ENCODE measurements at regions not wholly inside any gene's neighbourhood (a gene's known extent, or its start where the extent isn't known, plus 50 kb on each side); places are given as distances from the start of the nearest gene placed in this dataset.
A peak's percentile ranks its signal among the peaks of the same experiment; 100 is the strongest.
"Not testable (repeated sequence)": the region's sequence is repeated elsewhere in the genome, so short reads cannot be mapped to it uniquely, and the experiment has no call there.

- DNase-seq = no peak
These were observed 720.6 kb downstream of the SEMA5A start for GRCh38 chr5:8825139-8825757.

GRCh38 chr5:8826508-8826907 lies 719.4 kb downstream of the SEMA5A start:
- no peak for DNase-seq

GRCh38 chr5:8827696-8828095 lies 718.2 kb downstream of the SEMA5A start:
- DNase-seq = no peak

GRCh38 chr5:8828596-8829322 lies 717.1 kb downstream of the SEMA5A start:
- DNase-seq = no peak

- DNase-seq = no peak
These were observed 716.4 kb downstream of the SEMA5A start for GRCh38 chr5:8829323-8830029.

GRCh38 chr5:8831251-8831650 lies 714.6 kb downstream of the SEMA5A start:
- no peak for DNase-seq

- no peak for DNase-seq
These were observed 714.0 kb downstream of the SEMA5A start for GRCh38 chr5:8831854-8832253.

GRCh38 chr5:8839361-8840055 lies 706.4 kb downstream of the SEMA5A start:
- no peak for DNase-seq

GRCh38 chr5:8840237-8840636 lies 705.6 kb downstream of the SEMA5A start:
- no peak for DNase-seq

GRCh38 chr5:8840746-8841145 lies 705.1 kb downstream of the SEMA5A start:
- not testable (repeated sequence) for DNase-seq

GRCh38 chr5:8842971-8843551 lies 702.8 kb downstream of the SEMA5A start:
- DNase-seq = no peak

- DNase-seq = no peak
These were observed 702.1 kb downstream of the SEMA5A start for GRCh38 chr5:8843771-8844170.

GRCh38 chr5:8844206-8844605 lies 701.7 kb downstream of the SEMA5A start:
- no peak for DNase-seq

- no peak for DNase-seq
These were observed 701.0 kb downstream of the SEMA5A start for GRCh38 chr5:8844847-8845246.

- no peak for DNase-seq
These were observed 700.6 kb downstream of the SEMA5A start for GRCh38 chr5:8845296-8845695.

- no peak for DNase-seq
These were observed 697.5 kb downstream of the SEMA5A start for GRCh38 chr5:8848366-8848765.

GRCh38 chr5:8848997-8849594 lies 696.8 kb downstream of the SEMA5A start:
- DNase-seq = no peak

GRCh38 chr5:8851101-8851500 lies 694.8 kb downstream of the SEMA5A start:
- DNase-seq = no peak

GRCh38 chr5:8857051-8857450 lies 688.8 kb downstream of the SEMA5A start:
- DNase-seq = no peak

- DNase-seq = no peak
These were observed 684.1 kb downstream of the SEMA5A start for GRCh38 chr5:8861764-8862163.

GRCh38 chr5:8864053-8864452 lies 681.8 kb downstream of the SEMA5A start:
- peak in 1 of 4 experiments; percentile 1 for DNase-seq

- DNase-seq = no peak
These were observed 680.6 kb downstream of the SEMA5A start for GRCh38 chr5:8865266-8865665.

All from suppressor macrophage (primary cell).